ENCODE measurements at regions not wholly inside any gene's neighbourhood (a gene's known extent, or its start where the extent isn't known, plus 50 kb on each side); places are given as distances from the start of the nearest gene placed in this dataset.
"Not testable (repeated sequence)": the region's sequence is repeated elsewhere in the genome, so short reads cannot be mapped to it uniquely, and the experiment has no call there.

DNA sequence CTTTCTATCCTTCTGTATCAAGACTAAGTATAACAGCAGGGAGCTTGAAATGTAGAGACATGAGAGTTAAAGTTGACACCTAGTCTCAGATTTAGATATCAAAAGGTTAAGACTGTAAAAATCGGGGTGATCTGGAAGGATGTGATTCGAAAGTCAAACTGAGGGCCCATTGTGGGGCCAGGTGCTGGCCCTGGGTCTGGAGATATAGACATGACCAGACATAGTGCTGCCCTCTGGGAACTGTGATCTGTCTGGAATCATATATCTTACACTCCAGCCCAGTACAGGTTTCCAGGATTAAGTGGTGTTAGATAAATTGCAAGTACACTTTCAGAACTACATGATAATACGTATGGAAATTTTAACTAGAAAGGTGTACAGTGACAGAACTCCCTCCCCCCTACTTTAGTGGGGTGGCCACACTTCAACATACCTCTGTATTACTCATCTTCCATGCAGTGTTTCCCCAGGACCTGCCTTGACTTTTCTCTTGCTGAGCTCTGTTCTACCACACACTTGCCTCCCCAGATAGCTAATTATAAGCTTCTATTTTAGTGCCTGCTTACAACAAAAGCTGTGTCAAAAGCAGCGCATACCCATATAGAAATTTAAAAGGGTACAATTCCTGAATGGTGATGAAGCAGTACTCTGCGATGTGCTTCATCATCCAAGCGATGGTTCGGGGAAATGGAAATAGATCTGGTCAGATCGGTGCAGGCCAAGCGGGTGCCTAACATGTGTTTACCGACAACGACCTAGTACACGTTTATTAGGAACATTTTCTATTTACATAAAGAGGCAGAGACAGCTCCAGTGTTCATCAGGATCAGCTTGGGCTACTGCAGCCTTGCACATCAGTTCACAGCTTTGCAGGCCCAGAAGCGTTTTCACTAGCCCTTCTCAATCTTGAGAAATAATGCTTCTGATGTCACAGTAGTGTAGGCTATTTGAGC lies 68.7 kb downstream of the ARF6 start:
- no peaks in the 10 kb centered on the region for H3K79me2 ChIP-seq (ENCODE audit: low read length)
- no peaks in the 10 kb centered on the region for H4K20me1 ChIP-seq (ENCODE audit: insufficient read depth, low read length)
- TF ChIP-seq, protein P1, sequence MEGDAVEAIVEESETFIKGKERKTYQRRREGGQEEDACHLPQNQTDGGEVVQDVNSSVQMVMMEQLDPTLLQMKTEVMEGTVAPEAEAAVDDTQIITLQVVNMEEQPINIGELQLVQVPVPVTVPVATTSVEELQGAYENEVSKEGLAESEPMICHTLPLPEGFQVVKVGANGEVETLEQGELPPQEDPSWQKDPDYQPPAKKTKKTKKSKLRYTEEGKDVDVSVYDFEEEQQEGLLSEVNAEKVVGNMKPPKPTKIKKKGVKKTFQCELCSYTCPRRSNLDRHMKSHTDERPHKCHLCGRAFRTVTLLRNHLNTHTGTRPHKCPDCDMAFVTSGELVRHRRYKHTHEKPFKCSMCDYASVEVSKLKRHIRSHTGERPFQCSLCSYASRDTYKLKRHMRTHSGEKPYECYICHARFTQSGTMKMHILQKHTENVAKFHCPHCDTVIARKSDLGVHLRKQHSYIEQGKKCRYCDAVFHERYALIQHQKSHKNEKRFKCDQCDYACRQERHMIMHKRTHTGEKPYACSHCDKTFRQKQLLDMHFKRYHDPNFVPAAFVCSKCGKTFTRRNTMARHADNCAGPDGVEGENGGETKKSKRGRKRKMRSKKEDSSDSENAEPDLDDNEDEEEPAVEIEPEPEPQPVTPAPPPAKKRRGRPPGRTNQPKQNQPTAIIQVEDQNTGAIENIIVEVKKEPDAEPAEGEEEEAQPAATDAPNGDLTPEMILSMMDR (IDR thresholded peaks at IDR 0.05; ENCODE audit: low read depth, low read length), result no peak
- TF ChIP-seq EZH2phosphoT487 (IDR thresholded peaks at IDR 0.05; ENCODE audit: low read depth), result no peak
- H3K4me2 ChIP-seq (ENCODE audit: low read length), result peak overlapping the region; percentile 52
- H3K27ac ChIP-seq (ENCODE audit: low read length), result peak overlapping the region; percentile 12; the same call in 1 of the 2 replicates
- H3K4me1 ChIP-seq (ENCODE audit: low read length), result peaks cover 62% of the 10 kb centered on the region
- H3K9ac ChIP-seq (ENCODE audit: low read length), result no peak overlapping the region
- no peaks in the 10 kb centered on the region for H3K36me3 ChIP-seq (replicated peaks; ENCODE audit: low read depth, low read length)
- H3K27me3 ChIP-seq (ENCODE audit: low read depth, low read length), result no peaks in the 10 kb centered on the region
- H3K4me3 ChIP-seq (ENCODE audit: low read length), result no peak overlapping the region
- peak overlapping the region; percentile 81 for H2AFZ ChIP-seq (ENCODE audit: low read depth, low read length)
- H3K9me3 ChIP-seq (ENCODE audit: insufficient read depth, low read length), result no peaks in the 10 kb centered on the region

DNA sequence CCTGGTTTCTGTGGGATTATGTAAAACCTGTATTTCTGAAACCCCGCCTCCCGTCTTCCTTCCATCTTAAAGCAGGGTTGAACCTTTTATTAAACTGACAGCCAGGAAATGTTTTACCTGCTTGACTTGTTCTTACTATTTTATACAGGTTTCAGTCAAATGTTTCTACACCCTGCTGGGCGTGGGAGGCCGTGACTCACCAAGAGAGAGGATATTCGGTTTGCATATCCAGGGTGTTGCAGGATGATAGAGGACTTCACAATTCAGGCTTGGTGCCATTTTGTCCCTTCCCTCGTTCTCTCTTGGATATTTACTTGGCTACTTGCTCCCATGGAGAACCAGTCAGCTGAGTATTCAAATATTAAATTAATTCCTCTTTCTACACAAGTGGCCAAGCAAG lies 69.7 kb downstream of the ARF6 start:
- Histone ChIP-seq H3K4me2 (ENCODE audit: low read length) (peak overlapping the region; percentile 52), H2AFZ (ENCODE audit: low read depth, low read length) (peak overlapping the region; percentile 81), H3K4me1 (ENCODE audit: low read length) (peaks cover 64% of the 10 kb centered on the region), H4K20me1 (ENCODE audit: insufficient read depth, low read length) (no peaks in the 10 kb centered on the region), H3K36me3 (replicated peaks; ENCODE audit: low read depth, low read length) (no peaks in the 10 kb centered on the region), H3K4me3 (ENCODE audit: low read length) (peak overlapping the region; percentile 6; the same call in 1 of the 2 replicates), H3K27me3 (ENCODE audit: low read depth, low read length) (no peaks in the 10 kb centered on the region), H3K9me3 (ENCODE audit: insufficient read depth, low read length) (no peaks in the 10 kb centered on the region), H3K79me2 (ENCODE audit: low read length) (no peaks in the 10 kb centered on the region), H3K27ac (ENCODE audit: low read length) (no peak overlapping the region), H3K9ac (ENCODE audit: low read length) (no peak overlapping the region)
- TF ChIP-seq EZH2phosphoT487 (IDR thresholded peaks at IDR 0.05; ENCODE audit: low read depth), result no peak
- TF ChIP-seq, protein P1 (IDR thresholded peaks at IDR 0.05; ENCODE audit: low read depth, low read length), result no peak

DNA sequence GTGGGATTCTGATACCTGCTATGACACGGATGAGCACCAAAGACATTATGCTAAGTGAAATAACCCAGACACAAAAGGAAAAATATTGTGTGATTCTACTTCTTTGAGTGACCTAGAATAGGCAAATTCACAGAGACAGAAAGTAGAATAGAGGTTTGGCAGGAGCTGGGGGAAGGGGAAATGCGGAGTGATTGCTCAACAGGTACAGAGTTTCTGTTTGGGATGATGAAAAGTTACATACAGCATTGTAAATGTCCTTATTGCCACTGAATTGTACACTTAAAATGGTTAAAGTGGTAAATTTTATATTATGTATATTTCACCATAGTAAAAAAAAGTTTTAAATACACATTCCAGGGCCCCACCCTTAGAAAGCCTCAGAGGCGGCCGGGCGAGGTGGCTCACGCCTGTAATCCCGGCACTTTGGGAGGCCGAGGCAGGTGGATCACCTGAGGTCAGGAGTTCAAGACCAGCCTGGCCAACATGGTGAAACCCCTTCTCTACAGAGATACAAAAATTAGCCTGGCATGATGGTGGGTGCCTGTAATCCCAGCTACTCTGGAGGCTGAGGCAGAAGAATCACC lies 72.3 kb downstream of the ARF6 start:
- Histone ChIP-seq H3K4me1 (ENCODE audit: low read length) (peaks cover 57% of the 10 kb centered on the region), H3K4me2 (ENCODE audit: low read length) (peak overlapping the region; percentile 38)
- not testable (repeated sequence) for H3K4me3 ChIP-seq (ENCODE audit: low read length); H2AFZ ChIP-seq (ENCODE audit: low read depth, low read length); H3K79me2 ChIP-seq (ENCODE audit: low read length); H3K27me3 ChIP-seq (ENCODE audit: low read depth, low read length); H3K36me3 ChIP-seq (replicated peaks; ENCODE audit: low read depth, low read length); H3K27ac ChIP-seq (ENCODE audit: low read length); H3K9ac ChIP-seq (ENCODE audit: low read length); H4K20me1 ChIP-seq (ENCODE audit: insufficient read depth, low read length); H3K9me3 ChIP-seq (ENCODE audit: insufficient read depth, low read length)

DNA sequence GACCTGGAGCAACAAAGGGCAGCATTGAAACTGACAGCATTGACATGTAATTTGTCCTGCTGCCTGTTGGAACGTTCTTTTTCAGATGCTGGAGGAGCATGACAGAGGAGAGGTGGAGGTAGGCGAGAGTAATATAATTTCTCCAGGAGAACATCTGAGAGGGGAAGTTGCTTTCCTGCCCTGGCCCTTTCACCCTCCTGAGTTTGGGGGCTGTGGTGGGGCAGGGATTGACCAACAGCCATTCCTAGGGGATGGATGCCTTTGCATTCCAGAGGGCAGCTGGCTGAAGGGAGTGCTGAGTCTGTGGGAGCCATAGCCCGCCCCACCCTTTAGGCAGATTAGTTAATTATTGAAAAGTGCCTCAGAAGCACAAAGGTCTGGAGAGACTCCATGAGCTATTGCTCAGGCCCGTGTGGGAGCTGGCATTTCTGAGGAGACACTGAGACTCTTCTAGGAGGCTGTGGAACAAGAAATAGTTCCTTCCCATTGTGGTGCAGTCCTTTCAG lies 73.5 kb downstream of the ARF6 start:
- H2AFZ ChIP-seq (ENCODE audit: low read depth, low read length), result peak overlapping the region; percentile 81

More for the DNA sequence above, 73.5 kb downstream of the ARF6 start:
- H3K4me1 ChIP-seq (ENCODE audit: low read length), result peaks cover 57% of the 10 kb centered on the region
- no peak for TF ChIP-seq EZH2phosphoT487 (IDR thresholded peaks at IDR 0.05; ENCODE audit: low read depth)
- TF ChIP-seq, protein P1 (IDR thresholded peaks at IDR 0.05; ENCODE audit: low read depth, low read length), result no peak
- no peaks in the 10 kb centered on the region for H3K36me3 ChIP-seq (replicated peaks; ENCODE audit: low read depth, low read length)
- H3K9ac ChIP-seq (ENCODE audit: low read length), result no peak overlapping the region
- H4K20me1 ChIP-seq (ENCODE audit: insufficient read depth, low read length), result no peaks in the 10 kb centered on the region
- no peak overlapping the region for H3K4me3 ChIP-seq (ENCODE audit: low read length)
- H3K27ac ChIP-seq (ENCODE audit: low read length), result no peak overlapping the region
- peak overlapping the region; percentile 43 for H3K4me2 ChIP-seq (ENCODE audit: low read length)
- H3K79me2 ChIP-seq (ENCODE audit: low read length), result no peaks in the 10 kb centered on the region
- H3K27me3 ChIP-seq (ENCODE audit: low read depth, low read length), result no peaks in the 10 kb centered on the region
- no peaks in the 10 kb centered on the region; the same call in 1 of the 2 replicates for H3K9me3 ChIP-seq (ENCODE audit: insufficient read depth, low read length)
